Right atrium auricular region (tissue), 2 donors: ENCODE measurements at regions not wholly inside any gene's neighbourhood (a gene's known extent, or its start where the extent isn't known, plus 50 kb on each side); places are given as distances from the start of the nearest gene placed in this dataset.
A peak's percentile ranks its signal among the peaks of the same experiment; 100 is the strongest.

Experiments
- DNase-seq: peaks from one replicate; pipeline ENCODE4 v3.0.0-alpha.2; 2019; ENCODE audit warnings: low spot score
- H3K27ac ChIP-seq, 2 donors: fragments of 200-600 bp; sonication (generic); 1 replicate in 1 of 2; 2 replicates in 1 of 2; pipeline ENCODE4 v1.5.1; 2016 to 2019
- H3K27me3 ChIP-seq, 2 donors: fragments of 200-600 bp; sonication (generic); one replicate each; pipeline versions ENCODE4 v1.5.1 to v1.6.0; 2017 to 2019
- H3K36me3 ChIP-seq: fragments of 200-600 bp; sonication (generic); one replicate; pipeline ENCODE4 v1.5.1; 2016
- H3K4me1 ChIP-seq, 2 donors: fragments of 200-600 bp; sonication (generic); one replicate each; pipeline versions ENCODE4 v1.5.1 to v1.6.0; 2017 to 2019
- H3K4me3 ChIP-seq, 2 donors: fragments of 200-600 bp; sonication (generic); 1 replicate in 1 of 2; 2 replicates in 1 of 2; pipeline ENCODE4 v1.5.1; 2017 to 2019; ENCODE audit warnings: mild to moderate bottlenecking in 1 of 2, moderate library complexity in 1 of 2
- H3K9me3 ChIP-seq, 2 donors: fragments of 200-600 bp; sonication (generic); one replicate each; pipeline ENCODE4 v1.5.1; 2019
- CTCF ChIP-seq, 2 donors: fragments of 200-600 bp; sonication (generic); IDR thresholded peaks; one replicate each; pipeline ENCODE4 v1.5.1; 2019; ENCODE audit warnings: antibody characterized with exemption in 2 of 2

DNA sequence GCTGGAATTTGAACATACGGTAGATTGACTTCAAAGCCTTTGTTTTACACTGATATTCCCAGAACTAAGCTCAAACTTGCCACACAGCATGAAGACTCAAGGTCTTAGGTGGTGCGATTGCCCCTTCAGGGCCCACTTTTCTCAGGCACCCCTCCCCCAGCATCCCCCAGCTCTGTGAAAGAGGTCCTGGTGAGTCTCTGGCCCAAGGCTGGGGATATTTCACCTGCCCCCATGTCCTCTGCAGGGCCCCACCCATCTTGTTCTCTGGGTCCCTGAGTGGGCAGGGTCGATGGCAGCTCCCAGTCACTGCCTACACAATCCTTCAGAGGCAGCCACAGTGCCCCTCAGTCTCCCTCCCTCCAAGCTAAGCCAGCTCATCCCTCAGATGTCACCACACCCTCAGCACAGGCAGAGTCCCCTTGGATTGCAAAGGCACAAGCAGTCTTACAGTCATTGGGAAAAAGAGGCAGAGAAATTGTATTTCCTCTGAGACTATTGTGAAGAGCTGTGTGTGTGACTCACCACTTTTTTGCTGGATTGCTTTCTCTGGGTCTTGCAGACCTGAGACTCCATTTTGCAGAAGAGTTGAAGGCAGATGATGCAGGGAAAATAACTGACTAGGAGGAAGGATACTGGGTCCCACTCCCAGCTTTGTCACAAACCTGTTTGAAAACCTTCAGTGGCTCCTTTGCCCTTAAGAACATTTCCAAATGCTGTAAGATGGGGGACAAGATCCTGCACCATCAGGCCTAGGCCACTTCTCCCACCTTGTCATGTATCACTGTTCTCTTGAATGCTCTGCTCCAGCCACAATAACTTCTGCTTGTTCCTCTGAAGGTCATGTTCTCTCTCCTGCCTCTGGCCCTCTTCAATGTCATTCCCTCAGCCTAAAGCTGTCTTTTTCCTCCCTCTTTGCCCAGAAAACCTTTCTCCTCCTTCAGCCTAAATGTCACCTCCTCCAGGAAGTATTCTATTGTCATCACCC lies 119.1 kb upstream of the GRIK3 start:
- no peaks in the 10 kb centered on the region for H3K9me3 ChIP-seq
- no peak for TF ChIP-seq CTCF (IDR thresholded peaks at IDR 0.05)
- H3K27ac ChIP-seq, result no peak overlapping the region
- no peaks in the 10 kb centered on the region for H3K4me1 ChIP-seq
- H3K4me3 ChIP-seq, result no peak overlapping the region
- peak; percentile 36 for DNase-seq
- H3K27me3 ChIP-seq, result no peaks in the 10 kb centered on the region
- no peaks in the 10 kb centered on the region for H3K36me3 ChIP-seq

DNA sequence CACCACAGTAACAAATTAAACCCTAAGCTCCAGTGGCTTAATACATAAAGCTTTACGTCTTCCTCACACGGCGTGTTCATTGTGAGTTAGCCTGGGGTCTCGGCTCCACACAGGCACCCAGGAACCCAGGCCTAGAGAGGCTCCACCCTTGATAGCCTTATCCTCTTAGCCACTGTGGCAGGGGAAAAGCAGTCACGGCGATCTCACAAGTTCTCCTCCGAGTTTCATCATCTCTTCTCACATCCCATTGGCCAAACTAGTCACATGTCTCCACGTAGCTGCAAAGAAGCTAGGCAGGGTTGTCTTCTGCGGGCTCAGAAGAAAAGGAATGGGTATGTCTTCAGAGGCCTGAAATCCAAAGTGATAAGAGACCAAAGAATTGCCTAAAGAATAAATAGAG lies 122.3 kb upstream of the GRIK3 start:
- Histone ChIP-seq H3K9me3 (peaks cover 0 to 2% of the 10 kb centered on the region in 2 donors), H3K27ac (no peak overlapping the region), H3K4me1 (no peaks in the 10 kb centered on the region), H3K4me3 (no peak overlapping the region), H3K36me3 (no peaks in the 10 kb centered on the region), H3K27me3 (no peaks in the 10 kb centered on the region)
- TF ChIP-seq CTCF (IDR thresholded peaks at IDR 0.05), result no peak
- peak; percentile 16 for DNase-seq

DNA sequence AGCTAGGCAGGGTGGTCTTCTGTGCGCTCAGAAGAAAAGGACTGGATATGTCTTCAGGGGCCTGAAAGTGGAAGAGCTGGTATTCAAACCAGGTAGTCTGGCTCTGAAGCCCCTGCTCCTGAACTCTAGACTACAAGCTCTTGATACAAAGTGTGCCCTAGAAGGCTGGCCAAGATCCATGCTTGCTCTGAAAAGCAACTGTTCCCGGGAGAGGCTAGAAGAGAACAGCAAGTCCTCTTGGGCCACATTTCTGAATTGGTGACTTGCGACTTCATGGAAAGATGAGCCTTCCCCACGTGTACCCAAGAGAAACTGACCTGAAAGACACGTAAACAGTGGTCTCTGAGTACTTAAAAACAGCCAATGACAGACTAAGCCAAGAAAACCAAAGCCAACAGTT lies 123.3 kb upstream of the GRIK3 start:
- Histone ChIP-seq H3K27me3 (no peaks in the 10 kb centered on the region), H3K36me3 (no peaks in the 10 kb centered on the region), H3K27ac (no peak overlapping the region), H3K9me3 (peaks cover 0 to 12% of the 10 kb centered on the region in 2 donors), H3K4me1 (no peaks in the 10 kb centered on the region), H3K4me3 (no peak overlapping the region)
- TF ChIP-seq CTCF (IDR thresholded peaks at IDR 0.05), result no peak
- peak; percentile 11 for DNase-seq

DNA sequence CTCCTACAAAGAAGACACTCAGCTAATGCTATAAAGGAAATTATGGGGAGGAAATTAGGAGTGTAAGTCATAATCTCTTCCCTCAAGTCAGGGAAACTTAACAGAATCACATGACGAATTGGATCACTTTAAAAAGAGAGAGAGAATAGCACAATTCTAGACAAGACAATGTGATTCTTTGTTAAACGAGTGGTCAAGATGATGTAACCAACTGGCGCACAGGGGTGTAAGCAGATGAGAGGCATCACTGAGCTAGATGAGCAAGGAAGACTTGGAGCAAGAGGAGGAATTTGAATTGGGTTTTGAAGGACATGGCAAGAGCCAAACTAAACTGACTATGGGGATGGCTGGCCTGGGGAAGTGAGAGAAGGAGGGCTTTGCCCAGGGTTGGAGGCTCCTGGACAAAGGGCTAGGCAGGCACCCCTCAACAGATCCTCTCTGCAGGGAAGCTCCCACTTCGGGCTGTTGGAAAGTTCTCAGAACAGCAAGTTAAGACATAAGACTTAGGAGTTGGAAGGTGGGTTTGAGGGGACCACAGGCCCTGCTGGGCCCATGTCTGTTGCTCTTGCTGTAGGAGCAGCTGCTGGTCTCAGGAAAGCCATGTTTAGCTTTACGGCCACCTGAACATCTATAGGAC lies 123.9 kb upstream of the GRIK3 start:
- DNase-seq, result peak; percentile 36
- Histone ChIP-seq H3K27ac (no peak overlapping the region), H3K4me1 (no peaks in the 10 kb centered on the region), H3K4me3 (no peak overlapping the region), H3K9me3 (peaks cover 0 to 17% of the 10 kb centered on the region in 2 donors), H3K36me3 (no peaks in the 10 kb centered on the region), H3K27me3 (no peaks in the 10 kb centered on the region)
- TF ChIP-seq CTCF (IDR thresholded peaks at IDR 0.05), result no peak

DNA sequence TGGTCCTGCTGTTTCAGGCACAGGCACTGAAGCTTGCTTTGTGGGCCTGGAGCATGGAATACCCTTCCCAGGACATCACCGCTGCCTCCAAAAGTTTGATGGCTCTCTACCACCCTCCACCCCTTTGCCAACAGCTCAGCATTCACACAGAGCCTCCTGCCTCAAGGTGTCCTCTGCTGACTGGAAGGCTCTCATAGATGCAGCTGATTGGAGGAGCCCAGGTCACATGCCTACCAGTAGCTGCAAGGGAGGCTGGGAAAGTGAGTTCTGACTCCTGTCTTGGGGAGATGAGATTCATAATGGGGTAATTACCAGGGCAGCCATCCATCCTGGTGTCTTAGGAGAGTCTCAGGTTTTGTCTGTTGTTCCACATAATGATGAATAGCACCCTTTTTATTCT lies 124.8 kb upstream of the GRIK3 start:
- H3K4me1 ChIP-seq, result no peaks in the 10 kb centered on the region
- no peak overlapping the region for H3K4me3 ChIP-seq
- peak; percentile 9 for DNase-seq
- TF ChIP-seq CTCF (IDR thresholded peaks at IDR 0.05), result no peak
- no peak overlapping the region for H3K27ac ChIP-seq
- H3K27me3 ChIP-seq, result no peaks in the 10 kb centered on the region
- no peaks in the 10 kb centered on the region for H3K36me3 ChIP-seq
- H3K9me3 ChIP-seq, result peaks cover 0 to 19% of the 10 kb centered on the region in 2 donors
